ENCODE measurements at regions not wholly inside any gene's neighbourhood (a gene's known extent, or its start where the extent isn't known, plus 50 kb on each side); places are given as distances from the start of the nearest gene placed in this dataset.

DNA sequence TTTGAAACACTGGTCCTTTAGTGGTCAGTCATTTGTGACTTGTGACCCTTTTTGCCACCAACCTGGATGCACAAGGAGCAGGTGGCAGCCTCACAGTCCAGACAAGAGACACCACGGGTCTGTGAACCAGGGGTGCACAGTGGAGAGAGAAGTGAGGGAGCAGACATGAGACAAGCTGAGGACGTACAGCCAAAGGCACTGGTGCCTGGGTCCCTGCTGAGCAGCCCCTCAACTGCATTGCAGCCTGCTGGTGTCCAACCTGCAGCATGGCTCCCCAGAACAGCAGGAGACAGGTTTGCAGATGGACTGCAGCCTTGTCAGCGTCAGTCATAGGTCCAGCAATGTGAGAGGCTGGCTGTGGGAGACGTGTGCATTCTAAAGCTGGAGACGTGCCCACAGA, 124.2 kb upstream of the FSTL4 start:
- intact Hi-C loops (cut with DNase I; ENCODE audit: low total_unique reads), result no loop called here
- Histone ChIP-seq H3K4me3 (no peak overlapping the region), H3K27ac (no peak overlapping the region), H3K36me3 (no peaks in the 10 kb centered on the region), H3K27me3 (no peaks in the 10 kb centered on the region), H3K4me1 (no peaks in the 10 kb centered on the region), H3K9me3 (no peaks in the 10 kb centered on the region)
- no peak for TF ChIP-seq POLR2A (IDR thresholded peaks at IDR 0.05)
- TF ChIP-seq, protein P1, sequence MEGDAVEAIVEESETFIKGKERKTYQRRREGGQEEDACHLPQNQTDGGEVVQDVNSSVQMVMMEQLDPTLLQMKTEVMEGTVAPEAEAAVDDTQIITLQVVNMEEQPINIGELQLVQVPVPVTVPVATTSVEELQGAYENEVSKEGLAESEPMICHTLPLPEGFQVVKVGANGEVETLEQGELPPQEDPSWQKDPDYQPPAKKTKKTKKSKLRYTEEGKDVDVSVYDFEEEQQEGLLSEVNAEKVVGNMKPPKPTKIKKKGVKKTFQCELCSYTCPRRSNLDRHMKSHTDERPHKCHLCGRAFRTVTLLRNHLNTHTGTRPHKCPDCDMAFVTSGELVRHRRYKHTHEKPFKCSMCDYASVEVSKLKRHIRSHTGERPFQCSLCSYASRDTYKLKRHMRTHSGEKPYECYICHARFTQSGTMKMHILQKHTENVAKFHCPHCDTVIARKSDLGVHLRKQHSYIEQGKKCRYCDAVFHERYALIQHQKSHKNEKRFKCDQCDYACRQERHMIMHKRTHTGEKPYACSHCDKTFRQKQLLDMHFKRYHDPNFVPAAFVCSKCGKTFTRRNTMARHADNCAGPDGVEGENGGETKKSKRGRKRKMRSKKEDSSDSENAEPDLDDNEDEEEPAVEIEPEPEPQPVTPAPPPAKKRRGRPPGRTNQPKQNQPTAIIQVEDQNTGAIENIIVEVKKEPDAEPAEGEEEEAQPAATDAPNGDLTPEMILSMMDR (IDR thresholded peaks at IDR 0.05), result no peak
- no peak for DNase-seq

DNA sequence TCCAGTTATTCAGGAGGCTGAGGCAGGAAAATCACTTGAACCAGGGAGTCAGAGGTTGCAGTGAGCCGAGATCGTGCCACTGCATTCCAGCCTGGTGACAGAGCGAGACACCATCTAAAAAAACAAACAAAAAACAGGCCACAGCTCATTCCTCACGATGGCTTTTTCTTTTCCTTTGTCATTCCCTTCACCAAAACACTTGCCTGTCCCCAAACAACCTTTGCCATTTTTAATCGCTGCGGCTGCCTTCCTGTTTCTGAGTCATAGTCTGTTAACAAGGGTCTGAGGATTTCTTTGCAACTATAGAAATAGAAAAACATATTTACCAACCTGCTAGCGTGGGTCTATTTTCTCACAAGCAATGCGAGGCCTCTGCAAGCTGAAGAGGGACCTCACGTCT, 123.0 kb upstream of the FSTL4 start:
- no peak overlapping the region for H3K27ac ChIP-seq
- H3K36me3 ChIP-seq, result no peaks in the 10 kb centered on the region
- H3K9me3 ChIP-seq, result no peaks in the 10 kb centered on the region
- TF ChIP-seq, protein P1 (IDR thresholded peaks at IDR 0.05), result no peak
- TF ChIP-seq POLR2A (IDR thresholded peaks at IDR 0.05), result no peak
- no peak for DNase-seq
- no peaks in the 10 kb centered on the region for H3K27me3 ChIP-seq
- no peak overlapping the region for H3K4me3 ChIP-seq
- intact Hi-C loops (cut with DNase I; ENCODE audit: low total_unique reads), result no loop called here
- no peaks in the 10 kb centered on the region for H3K4me1 ChIP-seq

DNA sequence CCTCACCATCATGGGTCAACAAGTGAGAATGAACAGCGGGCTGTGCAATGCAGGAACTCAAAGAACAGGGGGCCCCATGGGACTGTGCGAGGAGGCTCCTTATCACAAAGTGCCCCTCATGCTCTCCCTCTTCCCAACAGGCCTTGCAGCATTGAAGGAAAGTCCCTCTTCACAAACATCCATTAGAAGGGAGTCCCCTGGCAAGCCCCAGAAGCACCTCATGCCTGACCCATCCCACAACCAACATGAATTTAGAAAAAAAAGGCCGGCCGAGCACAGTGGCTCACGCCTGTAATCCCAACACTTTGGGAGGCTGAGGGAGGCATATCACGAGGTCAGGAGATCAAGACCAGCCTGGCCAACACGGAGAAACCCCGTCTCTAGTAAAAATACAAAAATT, 122.6 kb upstream of the FSTL4 start:
- H3K27ac ChIP-seq, result no peak overlapping the region
- no peaks in the 10 kb centered on the region for H3K9me3 ChIP-seq
- TF ChIP-seq, protein P1 (IDR thresholded peaks at IDR 0.05), result no peak
- TF ChIP-seq POLR2A (IDR thresholded peaks at IDR 0.05), result no peak
- H3K4me3 ChIP-seq, result no peak overlapping the region
- no peak for DNase-seq
- H3K27me3 ChIP-seq, result no peaks in the 10 kb centered on the region
- intact Hi-C loops (cut with DNase I; ENCODE audit: low total_unique reads), result no loop called here
- no peaks in the 10 kb centered on the region for H3K36me3 ChIP-seq
- H3K4me1 ChIP-seq, result no peaks in the 10 kb centered on the region

DNA sequence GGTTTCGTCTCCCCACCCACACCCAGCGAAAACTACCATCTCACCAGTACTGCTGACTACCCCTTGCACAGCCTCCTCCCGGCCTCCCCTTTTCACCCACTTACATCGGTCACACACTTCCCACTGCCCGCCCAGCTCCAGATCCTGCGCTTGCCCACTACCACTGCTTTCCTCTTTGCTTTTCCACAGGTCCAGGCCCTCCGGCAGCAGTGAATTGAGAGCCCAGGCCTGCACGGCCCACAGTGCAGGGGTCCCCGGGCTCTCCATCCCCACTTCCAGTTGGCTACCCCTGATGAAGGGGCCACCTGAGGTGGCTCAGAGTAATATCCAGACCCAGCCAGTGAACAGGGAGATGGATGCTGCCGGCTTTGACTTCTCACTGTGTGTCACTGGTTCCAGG, 120.2 kb upstream of the FSTL4 start:
- no peak for DNase-seq
- Histone ChIP-seq H3K9me3 (no peaks in the 10 kb centered on the region), H3K27me3 (no peaks in the 10 kb centered on the region), H3K4me1 (no peaks in the 10 kb centered on the region), H3K4me3 (no peak overlapping the region), H3K27ac (no peak overlapping the region), H3K36me3 (no peaks in the 10 kb centered on the region)
- no peak for TF ChIP-seq POLR2A (IDR thresholded peaks at IDR 0.05)
- TF ChIP-seq, protein P1 (IDR thresholded peaks at IDR 0.05), result no peak
- intact Hi-C loops (cut with DNase I; ENCODE audit: low total_unique reads), result no loop called here

DNA sequence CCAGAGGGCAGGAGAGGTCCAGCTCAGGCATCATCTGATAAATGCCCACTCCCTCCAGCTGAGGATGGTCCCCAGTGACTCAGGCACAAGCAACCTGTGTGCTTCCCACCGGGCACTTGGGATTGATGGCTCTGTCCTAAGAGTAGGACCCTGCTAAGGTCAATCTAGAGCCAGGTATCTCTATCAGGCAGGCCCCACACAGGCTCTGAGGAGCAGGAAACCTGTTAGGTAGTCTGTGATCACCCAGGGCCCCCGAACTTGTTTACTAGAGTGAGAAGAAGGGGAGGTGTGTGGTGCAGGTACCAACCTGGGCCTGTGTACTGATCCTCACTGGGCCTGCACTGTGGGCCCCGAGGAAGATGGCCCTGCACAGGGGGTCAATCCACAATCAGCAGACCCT, 119.6 kb upstream of the FSTL4 start:
- Histone ChIP-seq H3K4me1 (no peaks in the 10 kb centered on the region), H3K27ac (no peak overlapping the region), H3K36me3 (no peaks in the 10 kb centered on the region), H3K4me3 (no peak overlapping the region), H3K27me3 (no peaks in the 10 kb centered on the region), H3K9me3 (no peaks in the 10 kb centered on the region)
- TF ChIP-seq POLR2A (IDR thresholded peaks at IDR 0.05), result no peak
- TF ChIP-seq, protein P1 (IDR thresholded peaks at IDR 0.05), result no peak
- intact Hi-C loops (cut with DNase I; ENCODE audit: low total_unique reads), result no loop called here
- DNase-seq, result no peak

Data from uterus (tissue), 3 donors.